HG02970 (cell line): ENCODE measurements at regions not wholly inside any gene's neighbourhood (a gene's known extent, or its start where the extent isn't known, plus 50 kb on each side); places are given as distances from the start of the nearest gene placed in this dataset.

Experiments used
- ATAC-seq: cut with Tn5 transposase; IDR thresholded peaks from one replicate; pipeline ENCODE4 v1.9.1; 2021; ENCODE audit warnings: mild to moderate bottlenecking, moderate library complexity, moderate number of reproducible peaks; ENCODE audit not compliant: unreplicated experiment, low FRiP score

DNA sequence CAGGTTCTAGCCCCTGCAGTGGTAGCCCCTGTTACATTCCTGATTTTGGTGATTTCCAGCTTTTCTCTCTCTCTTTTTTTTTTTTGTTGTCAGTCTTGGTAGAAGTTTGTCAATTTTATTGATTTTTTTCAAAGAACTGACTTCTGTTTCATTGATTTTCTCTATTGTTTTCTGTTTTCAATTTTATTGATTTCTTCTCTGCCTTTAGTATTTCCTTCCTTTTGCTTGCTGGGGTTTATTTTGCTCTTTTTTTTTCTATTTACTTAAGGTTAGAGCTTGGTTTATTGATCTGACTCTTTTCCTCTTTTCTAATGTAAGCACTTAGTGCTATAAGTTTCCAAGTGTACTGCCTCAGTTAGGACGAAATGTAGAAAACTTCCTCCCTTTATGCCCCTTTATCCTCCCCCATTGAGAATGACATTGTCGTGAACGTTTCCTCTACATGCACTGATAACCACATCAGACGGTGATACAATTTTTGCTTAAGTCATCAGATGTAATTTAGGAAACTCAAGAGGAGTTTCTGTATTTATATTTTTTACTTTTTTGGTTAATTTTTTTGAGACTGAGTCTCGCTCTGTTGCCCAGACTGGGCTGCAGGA, 81.1 kb upstream of the HS6ST1 start:
- no peak for ATAC-seq

DNA sequence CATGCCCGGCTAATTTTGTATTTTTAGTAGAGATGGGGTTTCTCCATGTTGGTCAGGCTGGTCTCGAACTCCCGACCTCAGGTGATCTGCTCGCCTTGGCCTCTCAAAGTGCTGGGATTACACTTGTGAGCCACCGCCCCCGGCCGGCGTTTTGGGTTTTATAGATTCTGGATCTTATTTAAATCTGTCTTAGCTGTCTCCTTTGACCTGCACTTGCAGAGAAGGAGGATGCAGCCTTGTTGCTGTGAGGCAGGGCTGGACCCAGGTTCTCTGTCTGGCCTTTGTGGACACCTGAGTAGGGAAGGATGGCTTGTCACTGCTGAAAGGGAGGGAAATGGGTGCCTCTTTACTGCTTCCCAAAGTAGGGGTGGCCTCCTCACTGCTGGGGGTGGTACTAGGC, 83.0 kb upstream of the HS6ST1 start:
- no peak for ATAC-seq

DNA sequence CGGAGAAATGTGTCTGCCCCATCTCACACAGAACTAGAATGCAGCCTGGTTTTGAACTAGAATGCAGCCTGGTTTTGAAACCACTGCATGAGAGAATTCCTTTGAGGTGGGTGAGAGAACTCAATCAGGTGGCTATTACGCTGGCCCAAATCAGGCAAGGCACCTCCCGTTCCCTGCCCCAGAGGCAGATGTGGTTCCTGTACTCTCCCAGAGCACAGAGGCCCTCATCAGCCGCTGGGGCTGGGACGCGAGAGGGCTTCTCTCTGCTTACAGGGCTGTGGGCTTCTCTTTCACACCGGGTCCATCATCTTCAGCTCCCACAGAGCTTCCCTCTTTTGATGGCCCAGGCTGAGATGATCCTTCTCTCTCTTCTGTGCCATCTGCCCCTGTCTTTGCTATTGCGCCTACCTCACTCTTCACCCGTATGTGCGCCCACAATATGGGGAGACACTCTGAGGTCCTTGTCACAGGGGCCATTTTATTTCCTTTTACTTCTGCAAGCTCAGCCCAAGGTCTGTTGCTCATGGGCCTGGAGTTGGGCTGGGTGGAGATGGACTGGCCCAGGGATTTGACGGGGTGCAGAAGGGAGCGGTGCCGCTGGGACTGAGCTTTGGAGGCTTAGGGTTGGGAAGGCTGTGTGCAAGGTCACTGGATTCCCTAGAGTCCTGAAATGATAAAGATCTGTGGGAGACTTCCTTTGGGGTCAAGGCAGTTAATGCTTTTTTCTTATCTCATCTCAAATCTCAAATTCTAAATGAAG, 84.4 kb upstream of the HS6ST1 start:
- ATAC-seq: no peak

DNA sequence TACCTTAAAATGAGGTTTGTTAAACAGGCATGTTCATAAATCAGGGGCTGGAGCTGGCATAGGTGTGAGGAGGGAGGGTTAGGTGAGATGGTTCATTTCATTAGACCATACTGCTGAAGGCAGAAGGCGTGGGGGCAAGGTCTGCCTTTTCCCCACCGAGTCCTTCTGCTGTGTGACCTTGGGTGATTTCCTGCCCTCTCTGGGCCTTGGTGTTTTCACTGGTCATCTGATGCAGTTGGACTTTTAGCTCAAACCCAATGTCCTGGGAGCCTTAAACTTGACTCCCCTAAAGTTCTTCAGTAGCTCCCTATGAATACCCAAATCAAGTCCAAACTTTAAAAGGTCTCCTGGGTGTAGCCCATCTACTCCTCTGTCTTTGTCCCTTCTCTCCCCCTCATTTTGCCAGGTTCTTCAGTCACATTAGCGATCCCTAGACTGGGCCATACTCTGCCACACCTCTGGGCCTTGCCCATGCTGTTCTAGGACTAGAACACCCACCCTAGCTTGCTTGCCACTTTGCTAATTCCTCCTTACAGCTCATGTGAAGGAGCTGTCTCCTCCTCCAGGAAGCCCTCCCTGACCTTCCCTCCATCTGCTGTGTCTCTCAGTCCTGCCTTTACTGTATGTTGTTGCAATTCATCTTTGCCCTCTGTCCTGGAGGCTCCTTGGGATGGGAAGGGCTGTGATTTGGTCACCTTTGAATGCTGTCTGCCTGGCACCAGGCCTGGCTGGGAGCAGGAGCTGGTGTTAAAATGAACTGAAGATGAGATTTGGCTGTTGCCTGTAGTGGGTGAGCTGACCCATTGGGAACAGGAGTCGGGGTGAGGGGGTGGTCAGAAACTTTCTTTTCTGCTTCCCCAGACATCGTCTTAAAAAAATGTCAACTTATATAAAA, 85.4 kb upstream of the HS6ST1 start:
- no peak for ATAC-seq

DNA sequence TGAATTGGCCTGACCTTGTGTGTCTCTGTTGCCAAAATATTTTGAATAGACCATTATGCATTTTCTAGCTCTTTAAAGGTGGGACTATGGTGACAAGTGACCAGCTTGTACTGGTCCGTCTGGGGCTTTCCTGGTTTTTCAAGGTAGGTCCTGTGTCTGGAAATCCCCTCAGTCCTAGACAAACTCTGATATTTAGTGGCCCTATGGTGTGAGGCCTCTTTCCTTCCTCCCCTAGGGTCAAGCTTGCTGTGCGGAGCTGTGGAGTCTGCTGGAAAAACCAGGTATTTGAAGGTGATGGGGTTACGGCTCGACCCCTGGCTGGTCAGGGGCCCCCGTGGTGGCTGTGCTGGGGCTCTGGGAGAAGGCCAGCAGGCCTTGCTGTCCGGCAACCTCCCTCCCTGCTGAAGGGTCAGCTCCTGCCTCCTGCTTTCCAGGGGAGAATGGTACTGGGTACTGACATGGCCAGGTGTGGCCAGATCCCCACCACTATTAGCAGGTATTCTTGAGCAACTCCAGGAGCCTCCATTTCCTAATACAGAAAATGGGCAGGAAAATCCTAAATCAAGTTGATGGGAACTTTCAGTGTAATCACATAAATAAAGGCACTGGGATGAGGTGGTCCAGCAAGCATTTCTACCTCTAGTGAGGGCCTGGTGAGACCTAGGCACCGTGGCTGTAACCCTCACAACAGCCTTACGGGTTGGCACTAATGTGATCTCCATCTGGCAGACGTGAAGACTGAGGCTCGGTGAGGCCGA, 86.2 kb upstream of the HS6ST1 start:
- no peak for ATAC-seq

DNA sequence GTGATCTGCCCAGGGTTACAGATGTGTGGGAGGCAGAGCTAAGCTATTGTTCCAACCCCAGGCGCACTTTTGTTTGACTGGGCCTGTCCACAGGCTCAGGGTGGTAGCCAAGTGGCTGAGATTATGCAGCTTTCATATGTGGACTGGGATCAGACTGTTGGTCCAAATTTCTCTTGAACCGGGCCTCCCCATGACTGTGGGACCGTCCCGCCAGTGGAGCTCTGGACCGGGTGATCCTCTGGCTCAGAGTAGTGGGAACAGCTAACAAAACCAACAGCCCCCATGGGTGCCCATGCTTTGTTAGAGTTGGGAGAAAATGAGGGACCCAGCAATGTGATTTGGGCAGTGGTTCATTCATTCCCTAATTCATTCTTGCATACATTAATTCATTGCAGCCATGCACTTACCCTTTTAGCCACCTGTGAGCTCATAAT, 86.8 kb upstream of the HS6ST1 start:
- ATAC-seq: no peak

DNA sequence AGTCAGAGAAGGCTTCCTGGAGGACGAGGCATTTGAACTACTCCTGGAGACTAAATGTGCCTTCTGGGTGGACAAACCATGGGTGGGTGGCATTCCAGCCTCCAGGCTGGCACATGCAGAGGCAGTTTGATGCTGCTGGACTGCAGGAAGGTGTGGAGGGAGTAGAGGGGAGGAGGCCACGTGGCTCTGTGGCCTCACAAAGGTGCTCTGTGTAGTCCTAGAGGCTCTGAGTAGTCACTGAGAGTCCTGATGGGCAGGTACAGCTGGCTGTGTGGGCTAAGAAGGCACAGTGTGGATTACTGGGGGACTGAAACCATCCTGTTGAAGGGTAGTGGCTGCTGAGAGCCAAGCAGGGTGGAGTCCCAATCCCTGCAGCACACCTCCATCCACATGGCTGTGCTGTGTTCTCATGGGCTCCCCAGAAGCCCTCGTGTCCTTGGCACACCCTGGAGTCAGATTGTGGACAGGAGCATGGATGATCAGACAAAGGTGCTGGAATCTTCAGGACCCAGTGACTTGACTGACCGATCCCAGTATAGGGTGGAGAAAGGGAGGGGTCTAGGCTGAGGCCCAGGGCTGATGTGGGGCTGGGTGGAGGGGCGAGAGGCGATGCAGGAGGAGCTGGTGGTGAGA, 87.4 kb upstream of the HS6ST1 start:
- ATAC-seq: no peak

DNA sequence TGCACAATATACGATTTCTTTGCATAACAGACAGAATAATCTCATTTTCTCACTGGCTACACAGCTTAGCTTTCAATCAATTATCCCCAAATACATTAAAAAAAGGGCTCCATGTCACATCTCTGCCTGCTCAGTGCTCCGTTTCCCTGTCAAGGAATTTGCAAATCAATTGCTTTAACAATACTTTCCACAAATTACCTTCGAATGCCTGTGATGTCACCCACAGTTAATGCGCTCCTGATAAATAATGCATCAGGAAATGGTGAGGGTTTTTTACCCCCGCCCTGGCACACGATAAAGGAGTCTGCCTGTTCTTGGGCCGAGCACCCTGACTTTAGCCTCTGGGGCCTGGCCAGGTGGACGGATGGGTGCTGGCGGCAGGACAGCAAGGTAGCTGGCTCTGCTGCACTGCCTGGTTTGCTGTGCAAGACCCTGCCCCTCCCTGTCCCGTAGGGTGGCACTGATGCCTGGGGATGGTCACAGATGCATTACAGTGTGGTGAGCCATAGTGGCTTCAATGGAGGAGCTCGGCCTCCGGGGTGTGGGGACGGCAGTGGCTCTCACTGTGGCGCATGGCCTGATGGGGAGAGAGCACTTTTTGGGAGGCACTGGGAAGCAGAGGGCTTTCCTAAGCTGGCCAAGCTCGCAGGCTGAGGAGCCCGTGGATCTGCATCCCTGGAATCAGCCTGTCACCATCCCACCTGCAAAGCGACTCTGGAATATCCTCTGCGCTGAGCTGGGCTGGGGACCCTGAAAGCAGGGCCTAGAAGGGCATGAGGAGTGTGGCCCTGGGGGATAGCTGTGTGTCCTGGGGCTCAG, 88.3 kb upstream of the HS6ST1 start:
- ATAC-seq: no peak

DNA sequence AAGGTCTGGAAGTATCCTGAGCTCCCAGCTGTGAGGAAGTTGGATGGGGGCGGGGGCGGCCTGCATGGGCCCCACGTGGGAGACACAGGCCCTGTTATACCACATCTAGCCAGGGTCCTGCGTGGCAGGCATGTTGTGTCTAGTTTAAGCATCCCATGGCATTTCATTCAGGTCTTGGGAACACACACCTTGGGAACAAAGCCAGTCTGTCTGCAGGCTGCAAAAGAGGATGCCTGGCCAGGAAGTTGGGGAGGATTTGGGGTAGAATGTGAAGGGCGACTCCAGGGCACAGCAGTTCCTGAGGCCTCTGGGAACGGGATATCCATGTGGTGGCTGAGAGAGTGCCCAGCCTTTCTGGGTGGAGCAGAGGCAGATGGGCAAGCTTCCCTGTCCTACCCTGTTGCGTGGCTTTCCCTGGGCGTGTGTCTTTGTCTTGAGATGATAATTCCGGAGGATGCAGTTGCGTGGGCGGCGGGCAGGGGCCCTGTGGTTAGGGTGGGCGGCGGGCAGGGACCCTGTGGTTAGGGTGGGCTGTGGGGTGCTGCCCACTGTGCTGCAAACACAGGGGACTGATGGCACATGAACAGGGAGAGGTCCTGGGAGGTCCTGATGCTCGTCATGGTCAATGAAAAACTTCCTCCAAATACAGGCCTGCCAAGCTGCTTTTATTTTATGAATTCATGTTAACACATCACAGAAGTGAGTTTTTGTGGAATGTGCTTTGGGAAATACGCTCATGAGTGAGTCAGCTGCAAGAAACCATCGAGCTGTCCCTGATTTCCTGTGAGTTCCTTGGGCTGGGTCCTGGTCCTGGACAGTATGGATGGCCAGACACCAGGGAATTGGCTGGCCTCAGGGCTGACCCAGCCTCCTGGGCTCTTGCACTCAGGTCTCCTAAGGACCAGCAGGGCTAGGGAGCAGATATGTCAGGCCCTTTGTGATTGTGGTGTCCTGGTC, 90.0 kb upstream of the HS6ST1 start:
- no peak for ATAC-seq

DNA sequence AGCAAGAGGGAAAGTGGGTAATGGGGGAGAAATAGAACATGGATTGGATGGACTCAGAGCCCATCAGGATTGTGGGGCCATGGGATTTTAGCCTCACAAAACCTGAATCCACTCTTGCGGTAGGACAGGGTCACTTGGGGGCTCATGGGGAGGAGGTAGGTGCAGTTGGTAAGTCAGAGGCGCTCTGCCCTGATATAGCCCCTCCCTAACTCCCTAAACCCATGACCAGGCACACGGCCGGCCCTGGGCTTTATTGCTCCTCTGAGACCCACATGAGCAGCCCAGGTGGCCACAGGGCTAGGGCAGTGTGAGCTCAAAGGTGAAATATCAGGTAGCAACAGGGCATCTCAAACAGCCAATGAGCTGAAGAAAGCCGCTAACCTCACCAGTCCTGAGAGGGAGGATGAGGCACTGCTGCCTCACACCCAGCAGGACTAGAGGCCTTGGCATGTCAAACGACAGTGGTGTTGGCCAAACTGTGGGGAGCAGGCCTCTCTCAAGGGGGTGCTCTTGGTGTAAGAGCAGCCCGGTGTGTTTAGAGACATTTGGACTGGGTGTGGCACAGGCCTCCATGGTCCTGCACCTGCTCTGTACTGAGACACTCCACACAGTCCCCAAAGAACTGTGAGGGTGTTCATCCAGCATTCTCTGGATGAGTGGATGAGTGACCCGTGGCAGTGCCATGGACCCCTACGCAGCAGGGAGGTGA, 90.8 kb upstream of the HS6ST1 start:
- ATAC-seq: no peak

DNA sequence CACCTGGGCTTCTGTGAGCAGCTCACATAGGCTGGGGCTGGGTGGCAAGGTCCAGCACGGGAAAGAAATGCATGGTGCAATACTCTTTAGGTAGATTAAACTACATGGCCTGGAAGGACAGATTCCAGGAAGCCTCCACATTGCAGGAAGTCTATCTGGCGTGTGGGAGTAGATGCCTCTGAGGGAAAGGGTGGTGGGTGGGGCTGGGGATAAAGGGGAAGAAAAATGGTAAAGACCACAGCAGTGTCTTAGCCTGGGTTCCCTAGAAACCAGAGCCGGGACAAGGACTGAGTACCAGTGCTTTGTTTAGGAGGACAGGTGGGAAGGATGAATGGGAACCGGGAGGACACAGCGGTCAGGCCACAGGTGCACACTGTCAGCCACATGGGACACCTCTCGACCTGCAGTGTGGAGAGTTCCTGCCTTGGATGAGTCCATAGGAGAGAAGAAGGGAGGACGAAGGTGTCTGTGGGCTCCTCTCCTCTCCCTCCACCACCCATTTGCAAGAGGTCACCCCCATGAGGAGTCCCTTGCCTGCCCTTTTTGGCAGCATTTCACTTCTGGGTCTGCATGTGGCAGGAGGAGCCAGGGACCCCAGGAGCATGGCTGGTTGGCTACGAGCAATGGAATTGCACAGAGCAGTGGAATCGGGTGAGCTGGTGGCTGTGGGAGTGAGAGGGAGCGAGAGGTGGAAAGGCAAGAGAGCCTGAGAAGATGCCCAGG, 91.5 kb upstream of the HS6ST1 start:
- ATAC-seq: no peak

DNA sequence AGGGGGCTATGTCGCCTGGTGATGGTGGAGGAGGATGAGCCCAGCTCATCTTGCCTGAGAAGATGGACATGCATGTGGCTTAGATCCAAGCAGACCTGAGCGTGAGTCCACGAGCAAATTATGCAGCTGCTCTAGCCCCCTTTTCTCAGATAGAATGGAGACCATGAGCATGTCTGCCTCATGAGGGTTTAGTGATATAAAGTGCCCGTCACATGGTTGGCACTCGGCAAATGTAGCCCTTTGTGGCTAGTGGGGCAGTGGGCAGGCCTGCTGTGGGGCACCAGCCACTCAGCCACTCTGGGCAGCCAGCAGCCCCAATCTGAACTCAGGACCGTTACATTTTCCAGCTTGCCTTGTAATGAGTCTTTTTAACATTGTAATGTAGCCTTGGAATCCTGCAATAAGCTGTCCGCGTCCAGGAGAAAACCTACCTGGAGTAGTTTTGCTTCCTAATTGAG, 92.1 kb upstream of the HS6ST1 start:
- no peak for ATAC-seq

DNA sequence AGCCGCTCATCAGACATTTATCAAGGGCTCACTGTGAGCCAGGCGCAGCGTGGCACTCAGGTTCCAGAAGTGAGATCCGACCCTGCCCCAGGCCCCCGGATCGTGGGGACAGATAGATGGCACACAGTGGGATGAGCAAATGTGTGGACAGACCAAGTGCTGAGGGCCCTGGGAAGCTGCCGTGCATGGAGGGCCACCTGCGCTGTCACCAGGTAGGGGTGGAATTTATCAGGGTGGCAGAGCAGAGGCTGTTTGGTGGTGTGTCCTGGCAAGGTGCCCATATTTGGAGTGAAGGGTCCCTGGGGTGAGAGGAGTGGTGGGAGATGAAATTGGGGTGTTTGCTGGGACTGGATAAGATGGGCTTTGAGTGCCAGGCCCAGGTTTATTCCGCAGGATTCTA, 92.8 kb upstream of the HS6ST1 start:
- no peak for ATAC-seq

DNA sequence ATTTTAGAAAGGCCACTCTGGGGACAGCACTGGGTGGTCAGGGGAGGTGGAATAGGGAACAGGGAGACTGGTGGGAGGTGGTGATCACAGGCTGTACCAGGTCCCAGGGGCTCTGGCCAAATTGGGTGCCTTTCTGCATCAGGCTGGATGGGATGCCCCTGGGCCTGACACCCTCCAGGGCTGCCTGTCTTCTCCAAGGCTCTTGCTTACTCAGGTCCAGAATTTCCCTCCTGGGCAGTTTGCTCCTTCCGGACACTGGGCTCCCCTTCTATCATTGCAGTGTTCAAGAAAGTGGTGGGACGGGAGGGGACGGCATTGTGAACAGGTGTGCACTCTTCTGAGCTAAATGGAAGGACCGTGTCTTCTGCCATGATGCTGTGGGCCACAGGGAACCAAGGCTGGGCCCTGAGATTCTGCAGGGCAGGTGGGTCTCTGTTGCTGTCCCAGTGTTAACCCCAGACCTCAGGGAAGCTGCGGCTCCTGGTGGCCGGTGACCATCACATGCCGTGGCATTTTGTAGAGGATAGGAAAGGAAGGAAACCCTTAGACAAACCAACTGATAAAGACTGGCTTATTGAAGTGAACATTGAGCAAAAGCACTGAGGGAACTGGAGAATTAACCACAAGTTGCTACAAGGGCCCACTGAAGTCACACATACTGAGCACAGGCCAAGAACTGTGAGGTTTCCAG, 93.7 kb upstream of the HS6ST1 start:
- ATAC-seq: no peak

DNA sequence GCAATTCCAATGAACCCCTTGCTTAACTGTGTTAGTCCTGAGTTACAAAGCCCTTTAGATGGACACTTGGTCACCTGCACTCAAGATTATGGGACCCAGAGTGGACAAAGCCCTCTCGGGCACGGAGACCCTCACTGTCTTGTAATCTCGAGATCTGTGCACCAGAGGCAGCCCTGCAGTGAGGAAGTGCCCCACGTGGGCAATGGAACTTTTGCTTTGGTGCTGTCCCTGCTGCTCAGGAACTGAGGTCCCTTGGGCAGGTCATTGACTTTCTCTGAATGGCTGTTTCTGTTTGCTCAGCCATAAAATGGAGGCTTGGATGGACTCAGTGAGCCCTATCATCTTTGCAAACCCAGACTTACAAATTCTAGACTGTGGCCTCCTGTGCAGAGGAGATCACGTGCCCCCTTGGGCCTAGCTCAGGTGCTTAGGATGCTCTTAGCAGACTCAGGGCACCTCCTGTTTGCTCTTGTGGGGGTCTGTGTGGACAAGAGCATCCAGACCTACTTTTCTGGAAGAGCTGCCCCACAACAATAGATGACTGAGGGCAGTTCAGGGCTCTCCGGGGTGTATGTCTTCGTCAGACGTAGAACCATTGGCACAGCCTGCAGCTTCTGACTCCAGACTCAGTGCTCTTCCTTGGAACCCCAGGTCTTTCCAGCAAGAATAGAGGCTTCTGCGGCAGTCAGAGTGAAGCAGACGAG, 94.5 kb upstream of the HS6ST1 start:
- ATAC-seq: no peak
